HepG2 (cell line): ENCODE measurements at regions not wholly inside any gene's neighbourhood (a gene's known extent, or its start where the extent isn't known, plus 50 kb on each side); places are given as distances from the start of the nearest gene placed in this dataset.

Source experiments
- ATF3 ChIP-seq: sonication (generic); formaldehyde crosslinking; IDR thresholded peaks from 2 replicates; pipeline ENCODE4 v1.4.0; 2020; ENCODE audit warnings: missing genetic modification reagents
- BCL6 ChIP-seq: IDR thresholded peaks from 2 replicates; pipeline ENCODE4 v1.6.1; 2016; ENCODE audit warnings: missing genetic modification reagents, missing compliant biosample characterization
- BHLHE40 ChIP-seq: IDR thresholded peaks from 2 replicates; pipeline ENCODE4 v1.6.1; 2011; ENCODE audit warnings: low read length, improper control_type of control experiment
- CEBPB ChIP-seq: IDR thresholded peaks from 2 replicates; pipeline ENCODE4 v1.6.1; 2011; ENCODE audit warnings: low read depth, low read length, improper control_type of control experiment, borderline replicate concordance
- EP300 ChIP-seq, 3 experiments: sonication (generic) in 1 of 3; formaldehyde crosslinking in 1 of 3; IDR thresholded peaks; 2 replicates each; pipeline versions ENCODE4 v1.5.1 to v1.6.1; 2011 to 2020; ENCODE audit warnings: low read depth in 2 of 3, low read length in 2 of 3, borderline replicate concordance in 1 of 3, improper control_type of control experiment in 1 of 3, mild to moderate bottlenecking in 1 of 3, missing genetic modification reagents in 1 of 3, moderate library complexity in 1 of 3
- ERF ChIP-seq: IDR thresholded peaks from 2 replicates; pipeline ENCODE4 v1.6.1; 2018; ENCODE audit warnings: missing biosample characterization, missing genetic modification reagents
- IKZF1 ChIP-seq: fragments of 450-650 bp; IDR thresholded peaks from 2 replicates; pipeline ENCODE4 v1.7.1; 2016
- ISL2 ChIP-seq: sonication (generic); formaldehyde crosslinking; IDR thresholded peaks from 2 replicates; pipeline ENCODE4 v1.5.0; 2020; ENCODE audit warnings: missing genetic modification reagents
- NR2F1 ChIP-seq, 2 experiments: fragments of 450-650 bp in 1 of 2; formaldehyde crosslinking in 1 of 2; IDR thresholded peaks; 2 replicates each; pipeline versions ENCODE4 v1.5.0 to v1.6.1; 2016 to 2020; ENCODE audit warnings: mild to moderate bottlenecking in 1 of 2, missing compliant biosample characterization in 1 of 2, missing genetic modification reagents in 1 of 2, moderate library complexity in 1 of 2
- SP140L ChIP-seq: sonication (generic); formaldehyde crosslinking; IDR thresholded peaks from 2 replicates; pipeline ENCODE4 v1.4.0; 2020; ENCODE audit warnings: missing genetic modification reagents, borderline replicate concordance
- TARDBP ChIP-seq: sonication (generic); formaldehyde crosslinking; IDR thresholded peaks from 2 replicates; pipeline ENCODE4 v1.8.0; 2022; ENCODE audit warnings: mild to moderate bottlenecking, missing genetic modification reagents
- ZBTB26 ChIP-seq: IDR thresholded peaks from 2 replicates; pipeline ENCODE4 v1.6.1; 2016; ENCODE audit warnings: missing compliant biosample characterization, missing genetic modification reagents, borderline replicate concordance
- ZFP37 ChIP-seq: sonication (generic); formaldehyde crosslinking; IDR thresholded peaks from 2 replicates; pipeline ENCODE4 v1.4.0; 2020; ENCODE audit warnings: missing genetic modification reagents, borderline replicate concordance
- ZNF331 ChIP-seq: sonication (generic); formaldehyde crosslinking; IDR thresholded peaks from 2 replicates; pipeline ENCODE4 v1.4.0; 2020; ENCODE audit warnings: missing genetic modification reagents
- ZNF574 ChIP-seq: sonication (generic); formaldehyde crosslinking; IDR thresholded peaks from 2 replicates; pipeline ENCODE4 v1.4.0; 2020; ENCODE audit warnings: missing genetic modification reagents
- ZSCAN22 ChIP-seq: sonication (generic); formaldehyde crosslinking; IDR thresholded peaks from 2 replicates; pipeline ENCODE4 v1.4.0; 2020; ENCODE audit warnings: mild to moderate bottlenecking, missing genetic modification reagents
- ZSCAN5A ChIP-seq: sonication (generic); formaldehyde crosslinking; IDR thresholded peaks from 2 replicates; pipeline ENCODE4 v1.8.0; 2022; ENCODE audit warnings: mild to moderate bottlenecking, missing genetic modification reagents, borderline replicate concordance

- TF ChIP-seq NR2F1 (CRISPR knock-in tag; IDR thresholded peaks at IDR 0.05) = 0 out of 4 replicates have a peak, but pooled peaks of 1 of the 2 experiments have one; percentile 43
- peak in 1 of 2 experiments; percentile 64; a peak in 2 of 4 replicates for TF ChIP-seq EP300 (IDR thresholded peaks at IDR 0.05; ENCODE audit: low read depth in 2 of 2, low read length in 2 of 2)
- no peak for TF ChIP-seq EP300 (CRISPR knock-in tag; IDR thresholded peaks at IDR 0.05; ENCODE audit: borderline replicate concordance)
- peak; percentile 81 for TF ChIP-seq BCL6 (CRISPR knock-in tag)
- TF ChIP-seq ZNF574 (CRISPR knock-in tag) = no peak
- TF ChIP-seq CEBPB = peak; percentile 90
- TF ChIP-seq ZSCAN22 = no peak
- TF ChIP-seq BHLHE40 = no peak
- 0 out of 2 replicates have a peak, but pooled peaks have one; percentile 58 for TF ChIP-seq TARDBP (CRISPR knock-in tag)
- no peak for TF ChIP-seq ERF
- no peak; the same call in 1 of the 2 replicates for TF ChIP-seq ZSCAN5A
- peak; percentile 81 for TF ChIP-seq ATF3
- TF ChIP-seq ISL2 (CRISPR knock-in tag) = peak; percentile 52; the same call in 1 of the 2 replicates
- TF ChIP-seq ZFP37 (CRISPR knock-in tag) = no peak
- TF ChIP-seq SP140L (CRISPR knock-in tag) = no peak
- peak; percentile 86 for TF ChIP-seq ZBTB26 (CRISPR knock-in tag)
- TF ChIP-seq ZNF331 (CRISPR knock-in tag) = peak; percentile 51; the same call in 1 of the 2 replicates
- no peak for TF ChIP-seq IKZF1
- TF ChIP-seq, all 625 proteins: peak for 71
These were observed 452.4 kb upstream of the SEL1L start (continued) for GRCh38 chr14:81986005-81986404.
